CD4-positive, alpha-beta T cell treated with Interferon alpha-2 for 1 hour (primary cell): ENCODE measurements at regions not wholly inside any gene's neighbourhood (a gene's known extent, or its start where the extent isn't known, plus 50 kb on each side); places are given as distances from the start of the nearest gene placed in this dataset.
A peak's percentile ranks its signal among the peaks of the same experiment; 100 is the strongest.
"Not testable (repeated sequence)": the region's sequence is repeated elsewhere in the genome, so short reads cannot be mapped to it uniquely, and the experiment has no call there.

Experiments
- DNase-seq, 2 donors: peaks; one replicate each; pipeline ENCODE4 v3.0.0-alpha.2; 2020 to 2022

- no peak for DNase-seq
Measured at GRCh38 chr10:53064614-53065013, 292.0 kb upstream of the MBL2 start.

- no peak for DNase-seq
Measured at GRCh38 chr10:53063805-53064204, 291.2 kb upstream of the MBL2 start.

- DNase-seq: no peak
Measured at GRCh38 chr10:53052521-53053164, 280.1 kb upstream of the MBL2 start.

- no peak for DNase-seq
Measured at GRCh38 chr10:53045315-53045714, 272.7 kb upstream of the MBL2 start.

- not testable (repeated sequence) for DNase-seq
Measured at GRCh38 chr10:53035823-53036222, 263.2 kb upstream of the MBL2 start.

GRCh38 chr10:53033396-53033795 is 260.8 kb upstream of the MBL2 start:
- DNase-seq: no peak

GRCh38 chr10:53029872-53030849 is 257.6 kb upstream of the MBL2 start:
- DNase-seq: peak in 1 of 2 donors; percentile 27

GRCh38 chr10:53029449-53029848 is 256.9 kb upstream of the MBL2 start:
- DNase-seq: no peak

GRCh38 chr10:53025765-53026164 is 253.2 kb upstream of the MBL2 start:
- DNase-seq: not testable (repeated sequence)

GRCh38 chr10:53025172-53025711 is 252.7 kb upstream of the MBL2 start:
- no peak for DNase-seq

- DNase-seq: no peak
Measured at GRCh38 chr10:53023411-53023810, 250.8 kb upstream of the MBL2 start.

GRCh38 chr10:53022611-53023088 is 250.1 kb upstream of the MBL2 start:
- no peak for DNase-seq

GRCh38 chr10:53013201-53013810 is 240.7 kb upstream of the MBL2 start:
- DNase-seq: no peak

GRCh38 chr10:53009961-53010907 is 237.7 kb upstream of the MBL2 start:
- DNase-seq: no peak

GRCh38 chr10:53007527-53007842 is 234.9 kb upstream of the MBL2 start:
- DNase-seq: no peak

- DNase-seq: no peak
Measured at GRCh38 chr10:53006663-53007526, 234.3 kb upstream of the MBL2 start.

- no peak for DNase-seq
Measured at GRCh38 chr10:53005612-53006345, 233.2 kb upstream of the MBL2 start.

- no peak for DNase-seq
Measured at GRCh38 chr10:53003094-53003493, 230.5 kb upstream of the MBL2 start.

- no peak for DNase-seq
Measured at GRCh38 chr10:52999681-53000080, 227.1 kb upstream of the MBL2 start.

- no peak for DNase-seq
Measured at GRCh38 chr10:52999258-52999657, 226.7 kb upstream of the MBL2 start.
